Naive thymus-derived CD4-positive, alpha-beta T cell (primary cell): ENCODE measurements at regions not wholly inside any gene's neighbourhood (a gene's known extent, or its start where the extent isn't known, plus 50 kb on each side); places are given as distances from the start of the nearest gene placed in this dataset.

Experiments used
- ATAC-seq: fragments of 150-1000 bp; cut with Tn5 transposase; 2 replicates; pipeline ENCODE4 v1.10.0; 2021; ENCODE audit warnings: mild to moderate bottlenecking, moderate library complexity
- CTCF ChIA-PET: fragments of 350-600 bp; sonication (Branson Sonifier 250); formaldehyde crosslinking; loops from one replicate; lab custom pipeline; 2021; ENCODE audit warnings: antibody characterized with exemption; lab: Charles Lee
- POLR2A ChIA-PET: fragments of 350-600 bp; sonication (Branson Sonifier 250); formaldehyde crosslinking; loops from one replicate; lab custom pipeline; 2021; ENCODE audit warnings: antibody characterized with exemption, inconsistent platforms; lab: Charles Lee
- DNase-seq, 9 donors: peaks; one replicate each; pipeline versions ENCODE4 v3.0.0 to v3.0.0-alpha.2; 2020 to 2022; ENCODE audit warnings: mixed read lengths in 1 of 9
- H3K27ac ChIP-seq: one replicate; pipeline ENCODE4 v1.7.0; 2013; ENCODE audit warnings: mild to moderate bottlenecking, low read depth, low read length, moderate library complexity
- H3K27me3 ChIP-seq, 2 donors: one replicate each; pipeline ENCODE4 v1.7.0; 2013; ENCODE audit warnings: low read length in 2 of 2, mild to moderate bottlenecking in 2 of 2, moderate library complexity in 2 of 2; ENCODE audit not compliant: control insufficient read depth in 2 of 2, insufficient read depth in 2 of 2
- H3K36me3 ChIP-seq, 3 experiments: 1 replicate in 2 of 3; 2 replicates in 1 of 3; pipeline ENCODE4 v1.7.0; 2013; ENCODE audit warnings: low read length in 3 of 3, mild to moderate bottlenecking in 3 of 3, moderate library complexity in 1 of 3; ENCODE audit not compliant: insufficient read depth in 3 of 3, control insufficient read depth in 2 of 3
- H3K4me1 ChIP-seq, 2 donors: one replicate each; pipeline ENCODE4 v1.7.0; 2013; ENCODE audit warnings: low read length in 2 of 2, mild to moderate bottlenecking in 2 of 2, moderate library complexity in 1 of 2; ENCODE audit not compliant: control insufficient read depth in 2 of 2, insufficient read depth in 2 of 2
- H3K4me3 ChIP-seq: 2 replicates; pipeline ENCODE4 v1.7.0; 2013; ENCODE audit warnings: mild to moderate bottlenecking, low read length
- H3K9me3 ChIP-seq, 3 experiments: 1 replicate in 2 of 3; 2 replicates in 1 of 3; pipeline ENCODE4 v1.7.0; 2013; ENCODE audit warnings: low read length in 3 of 3; ENCODE audit not compliant: control insufficient read depth in 2 of 3
- H3K27ac Mint-ChIP-seq, 9 donors: one replicate each; pipeline ENCODE4 v1.8.0; 2020 to 2022; ENCODE audit warnings: mixed read lengths in 9 of 9, mild to moderate bottlenecking in 8 of 9, moderate library complexity in 5 of 9, inconsistent platforms in 2 of 9
- H3K27me3 Mint-ChIP-seq, 5 donors: one replicate each; pipeline ENCODE4 v1.8.0; 2021 to 2022; ENCODE audit warnings: mixed read lengths in 5 of 5, mild to moderate bottlenecking in 1 of 5
- H3K36me3 Mint-ChIP-seq, 5 donors: one replicate each; pipeline ENCODE4 v1.8.0; 2020 to 2022; ENCODE audit warnings: mixed read lengths in 5 of 5, mild to moderate bottlenecking in 3 of 5, inconsistent platforms in 1 of 5
- H3K4me1 Mint-ChIP-seq, 7 donors: one replicate each; pipeline ENCODE4 v1.8.0; 2020 to 2022; ENCODE audit warnings: mixed read lengths in 7 of 7, mild to moderate bottlenecking in 3 of 7, inconsistent platforms in 1 of 7
- H3K4me3 Mint-ChIP-seq, 10 donors: one replicate each; pipeline ENCODE4 v1.8.0; 2020 to 2022; ENCODE audit warnings: mild to moderate bottlenecking in 10 of 10, mixed read lengths in 10 of 10, moderate library complexity in 6 of 10, inconsistent platforms in 2 of 10
- H3K9me3 Mint-ChIP-seq, 11 donors: one replicate each; pipeline ENCODE4 v1.8.0; 2020 to 2022; ENCODE audit warnings: mixed read lengths in 11 of 11, mild to moderate bottlenecking in 4 of 11, inconsistent platforms in 1 of 11, moderate library complexity in 1 of 11
- intact Hi-C, 2 donors: fragments of 100-400 bp; cut with micrococcal nuclease; formaldehyde crosslinking; loops; one replicate each; pipeline ENCODE4 v1.15.1; 2023

DNA sequence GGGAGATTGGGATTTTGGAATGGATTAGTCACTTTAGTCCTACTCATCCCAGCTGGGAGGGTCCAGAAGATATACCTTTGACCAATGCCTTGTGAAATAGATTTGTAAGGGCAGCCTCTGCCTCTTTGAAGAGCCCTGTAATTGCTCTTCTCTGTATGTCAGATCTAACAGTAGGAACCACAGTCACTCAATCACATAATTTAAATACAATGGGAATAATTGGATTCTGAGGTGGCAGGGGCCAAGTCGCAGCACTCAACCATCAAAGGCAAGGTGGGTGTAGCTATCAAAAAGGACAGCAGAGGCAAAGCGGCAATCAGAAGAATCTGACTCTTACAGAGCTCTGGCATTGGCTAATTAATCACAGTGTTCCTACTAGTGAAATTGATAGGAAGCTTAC is 650.9 kb upstream of the ANKRD30A start:
- intact Hi-C loops, result no loop called here
- H3K9me3 Mint-ChIP-seq, result peaks cover 0 to 5% (median 3%) of the 10 kb centered on the region in 11 donors
- no peak for DNase-seq
- H3K9me3 ChIP-seq, result no peaks in the 10 kb centered on the region
- H3K4me1 ChIP-seq, result no peaks in the 10 kb centered on the region
- no peaks in the 10 kb centered on the region for H3K27me3 ChIP-seq
- H3K36me3 Mint-ChIP-seq, result no peaks in the 10 kb centered on the region
- H3K27ac ChIP-seq, result no peak overlapping the region
- POLR2A ChIA-PET, result no interaction called here
- H3K4me3 ChIP-seq, result no peak overlapping the region
- H3K27ac Mint-ChIP-seq, result no peak overlapping the region
- no peaks in the 10 kb centered on the region for H3K27me3 Mint-ChIP-seq
- no peak overlapping the region for H3K4me3 Mint-ChIP-seq
- no peaks in the 10 kb centered on the region for H3K4me1 Mint-ChIP-seq
- CTCF ChIA-PET, result no interaction called here
- no peaks in the 10 kb centered on the region for H3K36me3 ChIP-seq
- no peak for ATAC-seq

GRCh38 chr10:36473122-36473521 is 652.3 kb upstream of the ANKRD30A start:
- no peaks in the 10 kb centered on the region for H3K36me3 Mint-ChIP-seq
- Histone ChIP-seq H3K4me3 (no peak overlapping the region), H3K4me1 (no peaks in the 10 kb centered on the region), H3K27me3 (no peaks in the 10 kb centered on the region), H3K36me3 (no peaks in the 10 kb centered on the region), H3K27ac (no peak overlapping the region), H3K9me3 (no peaks in the 10 kb centered on the region)
- CTCF ChIA-PET, result no interaction called here
- peaks cover 0 to 5% (median 3%) of the 10 kb centered on the region in 11 donors for H3K9me3 Mint-ChIP-seq
- H3K4me1 Mint-ChIP-seq, result no peaks in the 10 kb centered on the region
- H3K27ac Mint-ChIP-seq, result no peak overlapping the region
- POLR2A ChIA-PET, result no interaction called here
- intact Hi-C loops, result no loop called here
- no peaks in the 10 kb centered on the region for H3K27me3 Mint-ChIP-seq
- ATAC-seq, result no peak
- no peak overlapping the region for H3K4me3 Mint-ChIP-seq
- DNase-seq, result no peak

GRCh38 chr10:36469585-36469984 is 655.8 kb upstream of the ANKRD30A start:
- no peak overlapping the region for H3K4me3 Mint-ChIP-seq
- Histone ChIP-seq H3K36me3 (no peaks in the 10 kb centered on the region), H3K27me3 (no peaks in the 10 kb centered on the region), H3K4me1 (no peaks in the 10 kb centered on the region), H3K4me3 (no peak overlapping the region), H3K27ac (no peak overlapping the region), H3K9me3 (no peaks in the 10 kb centered on the region)
- DNase-seq (no peak), ATAC-seq (no peak)
- no peaks in the 10 kb centered on the region for H3K27me3 Mint-ChIP-seq
- H3K27ac Mint-ChIP-seq, result no peak overlapping the region
- H3K36me3 Mint-ChIP-seq, result no peaks in the 10 kb centered on the region
- peaks cover 0 to 4% (median 2%) of the 10 kb centered on the region in 11 donors for H3K9me3 Mint-ChIP-seq
- no peaks in the 10 kb centered on the region for H3K4me1 Mint-ChIP-seq
- ChIA-PET POLR2A (no interaction called here), CTCF (no interaction called here)
- intact Hi-C loops, result no loop called here

DNA sequence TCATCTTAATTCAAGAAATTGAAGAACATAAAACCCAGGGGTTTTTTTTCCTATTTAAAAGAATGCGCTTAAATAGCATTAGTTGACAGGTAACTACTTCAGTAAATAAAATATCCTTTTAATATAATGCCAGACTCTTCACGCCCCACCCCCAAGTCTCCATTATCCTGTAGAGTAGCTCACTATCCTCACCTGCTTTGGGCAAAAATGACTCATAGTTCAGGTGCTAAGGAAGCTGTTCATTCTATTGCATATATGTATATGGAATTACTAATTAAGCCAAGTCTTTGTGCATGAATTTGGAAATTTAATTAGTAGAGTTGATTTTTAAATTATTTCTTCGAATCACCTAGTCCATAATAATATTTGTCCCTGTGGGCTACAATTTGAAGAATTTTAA is 656.8 kb upstream of the ANKRD30A start:
- no peak for ATAC-seq
- Histone ChIP-seq H3K4me3 (no peak overlapping the region), H3K27ac (no peak overlapping the region), H3K4me1 (no peaks in the 10 kb centered on the region), H3K36me3 (no peaks in the 10 kb centered on the region), H3K27me3 (no peaks in the 10 kb centered on the region), H3K9me3 (no peaks in the 10 kb centered on the region)
- ChIA-PET CTCF (no interaction called here), POLR2A (no interaction called here)
- intact Hi-C loops, result no loop called here
- peaks cover 0 to 4% (median 1%) of the 10 kb centered on the region in 11 donors for H3K9me3 Mint-ChIP-seq
- DNase-seq, result no peak
- H3K4me1 Mint-ChIP-seq, result no peaks in the 10 kb centered on the region
- H3K36me3 Mint-ChIP-seq, result no peaks in the 10 kb centered on the region
- H3K27me3 Mint-ChIP-seq, result no peaks in the 10 kb centered on the region
- H3K27ac Mint-ChIP-seq, result no peak overlapping the region
- H3K4me3 Mint-ChIP-seq, result no peak overlapping the region

GRCh38 chr10:36465604-36466379 is 659.6 kb upstream of the ANKRD30A start:
- no peaks in the 10 kb centered on the region for H3K4me1 ChIP-seq
- no peaks in the 10 kb centered on the region for H3K27me3 ChIP-seq
- Mint-ChIP-seq H3K9me3 (peaks cover 1 to 15% (median 5%) of the 10 kb centered on the region in 11 donors), H3K27ac (no peak overlapping the region), H3K36me3 (peaks cover 0 to 3% (median 0%) of the 10 kb centered on the region in 5 donors), H3K4me3 (no peak overlapping the region), H3K27me3 (peaks cover 0 to 3% (median 0%) of the 10 kb centered on the region in 5 donors), H3K4me1 (no peaks in the 10 kb centered on the region)
- H3K4me3 ChIP-seq, result no peak overlapping the region
- H3K27ac ChIP-seq, result no peak overlapping the region
- no peaks in the 10 kb centered on the region for H3K9me3 ChIP-seq
- DNase-seq, result no peak
- ChIA-PET POLR2A (no interaction called here), CTCF (no interaction called here)
- no peak for ATAC-seq
- H3K36me3 ChIP-seq, result no peaks in the 10 kb centered on the region
- intact Hi-C loops, result no loop called here

GRCh38 chr10:36464291-36464690 is 661.1 kb upstream of the ANKRD30A start:
- no peak overlapping the region for H3K27ac ChIP-seq
- H3K9me3 ChIP-seq, result no peaks in the 10 kb centered on the region
- Mint-ChIP-seq H3K9me3 (peaks cover 1 to 18% (median 5%) of the 10 kb centered on the region in 11 donors), H3K27me3 (peaks cover 0 to 4% (median 0%) of the 10 kb centered on the region in 5 donors), H3K27ac (no peak overlapping the region), H3K36me3 (peaks cover 0 to 5% (median 0%) of the 10 kb centered on the region in 5 donors), H3K4me3 (no peak overlapping the region), H3K4me1 (no peaks in the 10 kb centered on the region)
- H3K4me3 ChIP-seq, result no peak overlapping the region
- ATAC-seq, result no peak
- no peaks in the 10 kb centered on the region for H3K27me3 ChIP-seq
- no peaks in the 10 kb centered on the region for H3K36me3 ChIP-seq
- POLR2A ChIA-PET, result no interaction called here
- no peak for DNase-seq
- CTCF ChIA-PET, result no interaction called here
- intact Hi-C loops, result no loop called here
- H3K4me1 ChIP-seq, result no peaks in the 10 kb centered on the region

DNA sequence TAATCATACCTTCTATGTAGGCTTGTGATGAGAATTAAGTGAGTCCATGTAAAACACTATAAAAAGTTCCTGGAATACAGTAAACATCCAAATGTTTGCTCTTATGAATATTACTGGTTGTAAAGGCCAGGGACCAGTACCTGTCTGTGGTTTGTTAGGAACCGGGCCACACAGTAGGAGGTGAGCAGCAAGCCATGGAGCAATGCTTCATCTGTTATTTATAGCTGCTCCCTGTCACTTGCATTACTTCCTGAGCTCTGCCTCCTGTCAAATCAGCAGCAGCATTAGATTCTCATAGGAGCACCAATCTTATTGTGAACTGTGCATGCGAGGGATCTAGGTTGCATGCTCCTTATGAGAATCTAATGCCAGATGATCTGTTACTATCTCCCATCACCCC is 662.0 kb upstream of the ANKRD30A start:
- Histone ChIP-seq H3K4me1 (no peaks in the 10 kb centered on the region), H3K4me3 (no peak overlapping the region), H3K9me3 (no peaks in the 10 kb centered on the region), H3K36me3 (no peaks in the 10 kb centered on the region), H3K27me3 (no peaks in the 10 kb centered on the region), H3K27ac (no peak overlapping the region)
- ChIA-PET CTCF (no interaction called here), POLR2A (no interaction called here)
- peaks cover 0 to 4% (median 0%) of the 10 kb centered on the region in 5 donors for H3K27me3 Mint-ChIP-seq
- H3K36me3 Mint-ChIP-seq, result peaks cover 0 to 5% (median 0%) of the 10 kb centered on the region in 5 donors
- no peak overlapping the region for H3K4me3 Mint-ChIP-seq
- H3K27ac Mint-ChIP-seq, result no peak overlapping the region
- ATAC-seq (no peak), DNase-seq (no peak)
- peaks cover 2 to 21% (median 9%) of the 10 kb centered on the region in 11 donors for H3K9me3 Mint-ChIP-seq
- intact Hi-C loops, result no loop called here
- no peaks in the 10 kb centered on the region for H3K4me1 Mint-ChIP-seq
